ENCODE measurements at regions not wholly inside any gene's neighbourhood (a gene's known extent, or its start where the extent isn't known, plus 50 kb on each side); places are given as distances from the start of the nearest gene placed in this dataset.

DNA sequence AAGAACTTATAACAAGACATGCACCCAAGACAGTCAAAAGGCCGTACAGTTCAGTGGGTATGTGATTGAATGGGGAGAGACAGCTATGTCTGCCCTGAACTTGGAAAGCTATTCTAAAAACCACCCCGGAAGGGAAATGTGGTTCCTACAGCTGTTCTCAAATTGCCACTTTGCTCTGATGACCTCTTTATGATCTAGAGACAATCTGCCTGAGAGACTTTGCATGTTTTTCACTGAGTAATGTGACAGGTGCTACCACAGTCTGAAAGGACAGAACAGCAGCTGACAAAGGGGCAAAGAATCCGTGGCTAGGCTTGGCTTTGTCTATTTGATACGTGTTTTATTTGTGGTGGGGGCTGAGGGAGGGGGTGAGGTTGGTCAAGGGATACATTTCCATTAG lies 148.3 kb upstream of the NPHP3 start:
- Histone ChIP-seq H3K27ac (ENCODE audit: extremely low read depth, low read depth, low read length) (no peak overlapping the region), H3K4me1 (replicated peaks in 1 of 2; ENCODE audit: control insufficient read depth in 2 of 2, insufficient read depth in 2 of 2, low read length in 2 of 2) (no peaks in the 10 kb centered on the region; a peak in 1 of 5 replicates), H3K79me2 (ENCODE audit: control insufficient read depth, insufficient read depth, low read length) (no peaks in the 10 kb centered on the region), H4K20me1 (replicated peaks; ENCODE audit: control insufficient read depth, insufficient read depth, low read length) (no peaks in the 10 kb centered on the region), H3K4me3 (no peak overlapping the region), H3K27me3 (ENCODE audit: control insufficient read depth in 2 of 2, insufficient read depth in 2 of 2, low read length in 2 of 2) (no peaks in the 10 kb centered on the region), H3K9me1 (ENCODE audit: control insufficient read depth, insufficient read depth, low read length) (no peaks in the 10 kb centered on the region), H2AFZ (ENCODE audit: low read depth, low read length) (0 out of 2 replicates have a peak overlapping the region, but pooled peaks have one; percentile 17), H3K36me3 (ENCODE audit: control insufficient read depth, insufficient read depth, low read length) (no peaks in the 10 kb centered on the region), H3K9me3 (replicated peaks; ENCODE audit: control insufficient read depth, insufficient read depth, low read depth, low read length) (no peaks in the 10 kb centered on the region), H3K4me2 (ENCODE audit: insufficient read depth, low read length) (no peak overlapping the region), H3K9ac (ENCODE audit: insufficient read depth in 1 of 2, low read depth in 2 of 2, low read length in 2 of 2) (no peak overlapping the region)
- intact Hi-C loops (cut with micrococcal nuclease) (no loop called here), in situ Hi-C loops (cut with MboI) (no loop called here)
- TF ChIP-seq CTBP1 (IDR thresholded peaks at IDR 0.05; ENCODE audit: borderline replicate concordance) (no peak), ZNF224 (CRISPR knock-in tag; IDR thresholded peaks at IDR 0.05) (no peak), ZKSCAN3 (CRISPR knock-in tag; IDR thresholded peaks at IDR 0.05) (no peak), SREBF2 (CRISPR knock-in tag; IDR thresholded peaks at IDR 0.05) (no peak)
- TF ChIP-seq, protein P1, sequence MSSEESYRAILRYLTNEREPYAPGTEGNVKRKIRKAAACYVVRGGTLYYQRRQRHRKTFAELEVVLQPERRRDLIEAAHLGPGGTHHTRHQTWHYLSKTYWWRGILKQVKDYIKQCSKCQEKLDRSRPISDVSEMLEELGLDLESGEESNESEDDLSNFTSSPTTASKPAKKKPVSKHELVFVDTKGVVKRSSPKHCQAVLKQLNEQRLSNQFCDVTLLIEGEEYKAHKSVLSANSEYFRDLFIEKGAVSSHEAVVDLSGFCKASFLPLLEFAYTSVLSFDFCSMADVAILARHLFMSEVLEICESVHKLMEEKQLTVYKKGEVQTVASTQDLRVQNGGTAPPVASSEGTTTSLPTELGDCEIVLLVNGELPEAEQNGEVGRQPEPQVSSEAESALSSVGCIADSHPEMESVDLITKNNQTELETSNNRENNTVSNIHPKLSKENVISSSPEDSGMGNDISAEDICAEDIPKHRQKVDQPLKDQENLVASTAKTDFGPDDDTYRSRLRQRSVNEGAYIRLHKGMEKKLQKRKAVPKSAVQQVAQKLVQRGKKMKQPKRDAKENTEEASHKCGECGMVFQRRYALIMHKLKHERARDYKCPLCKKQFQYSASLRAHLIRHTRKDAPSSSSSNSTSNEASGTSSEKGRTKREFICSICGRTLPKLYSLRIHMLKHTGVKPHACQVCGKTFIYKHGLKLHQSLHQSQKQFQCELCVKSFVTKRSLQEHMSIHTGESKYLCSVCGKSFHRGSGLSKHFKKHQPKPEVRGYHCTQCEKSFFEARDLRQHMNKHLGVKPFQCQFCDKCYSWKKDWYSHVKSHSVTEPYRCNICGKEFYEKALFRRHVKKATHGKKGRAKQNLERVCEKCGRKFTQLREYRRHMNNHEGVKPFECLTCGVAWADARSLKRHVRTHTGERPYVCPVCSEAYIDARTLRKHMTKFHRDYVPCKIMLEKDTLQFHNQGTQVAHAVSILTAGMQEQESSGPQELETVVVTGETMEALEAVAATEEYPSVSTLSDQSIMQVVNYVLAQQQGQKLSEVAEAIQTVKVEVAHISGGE (CRISPR knock-in tag; IDR thresholded peaks at IDR 0.05): no peak
- ChIA-PET POLR2A (no interaction called here), CTCF (ENCODE audit: low intra/inter-chr PET ratio) (no interaction called here)
- no peak for ATAC-seq
- FAIRE-seq: no peak
- 20% methylated on average over 4 of the region's 4 CpGs for WGBS (ENCODE audit: insufficient coverage, low coverage, missing lambda C conversion rate)
- BruUV-seq (replicated peaks): no TSS peak
- no peak for DNase-seq (ENCODE audit: extremely low read depth in 1 of 4, low spot score in 3 of 4)
